GM21526 (cell line): ENCODE measurements at regions not wholly inside any gene's neighbourhood (a gene's known extent, or its start where the extent isn't known, plus 50 kb on each side); places are given as distances from the start of the nearest gene placed in this dataset.
"Not testable (repeated sequence)": the region's sequence is repeated elsewhere in the genome, so short reads cannot be mapped to it uniquely, and the experiment has no call there.

Source experiments
- ATAC-seq: cut with Tn5 transposase; IDR thresholded peaks from one replicate; pipeline ENCODE4 v1.9.1; 2021; ENCODE audit warnings: moderate library complexity; ENCODE audit not compliant: unreplicated experiment, low FRiP score

DNA sequence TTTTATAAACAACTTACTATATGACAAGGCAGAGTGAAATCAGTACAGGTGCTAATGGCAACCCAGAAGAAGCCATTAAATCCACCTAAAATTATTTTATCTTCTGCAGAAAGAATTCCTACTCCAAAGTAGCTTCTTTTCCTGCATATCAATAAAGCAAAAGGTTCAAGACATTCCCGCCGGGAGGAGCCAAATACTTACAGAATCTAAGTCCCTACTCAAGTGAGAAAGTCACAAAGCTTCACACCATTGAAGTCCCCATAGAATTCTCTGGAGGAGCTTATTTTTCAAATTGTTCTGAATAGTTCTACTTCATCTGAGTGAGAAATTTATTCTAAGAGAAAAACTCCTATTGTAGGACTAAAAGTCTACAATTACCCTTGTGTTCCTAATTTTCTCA is 233.7 kb upstream of the HNRNPA3 start:
- ATAC-seq = no peak

DNA sequence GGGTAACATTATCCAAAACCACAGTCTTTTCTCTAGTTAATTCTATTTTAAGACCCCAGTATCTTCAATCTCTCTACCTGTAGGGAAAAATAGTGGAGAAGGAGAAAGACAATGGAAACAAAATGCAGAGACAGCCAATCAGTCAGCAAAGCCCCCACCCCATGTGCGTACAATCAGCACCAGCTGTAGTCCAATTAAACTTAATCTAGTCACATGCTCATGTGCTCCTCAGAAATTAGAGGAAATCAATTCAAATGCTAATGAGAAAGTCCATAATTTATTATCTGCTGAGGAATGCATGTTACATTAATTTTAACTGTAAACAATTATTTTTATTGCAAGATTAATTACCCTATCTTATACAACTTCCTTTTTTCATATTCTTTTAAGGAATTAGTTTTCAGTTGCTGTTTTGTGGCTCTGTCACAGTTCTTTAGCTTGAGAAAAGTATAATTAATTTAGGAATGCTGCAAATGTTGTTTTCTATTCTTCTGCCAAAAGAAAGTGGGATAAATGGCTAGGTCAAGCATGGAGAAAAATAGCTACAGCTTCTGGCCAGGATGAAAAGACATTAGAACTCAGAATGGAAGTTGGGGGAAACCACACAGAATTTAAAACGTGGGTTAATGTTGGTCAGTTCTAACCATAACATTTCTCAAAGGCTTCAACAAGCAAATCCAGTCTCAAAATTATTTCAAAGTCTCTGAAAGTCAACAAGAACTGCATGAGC is 232.4 kb upstream of the HNRNPA3 start:
- ATAC-seq = no peak

DNA sequence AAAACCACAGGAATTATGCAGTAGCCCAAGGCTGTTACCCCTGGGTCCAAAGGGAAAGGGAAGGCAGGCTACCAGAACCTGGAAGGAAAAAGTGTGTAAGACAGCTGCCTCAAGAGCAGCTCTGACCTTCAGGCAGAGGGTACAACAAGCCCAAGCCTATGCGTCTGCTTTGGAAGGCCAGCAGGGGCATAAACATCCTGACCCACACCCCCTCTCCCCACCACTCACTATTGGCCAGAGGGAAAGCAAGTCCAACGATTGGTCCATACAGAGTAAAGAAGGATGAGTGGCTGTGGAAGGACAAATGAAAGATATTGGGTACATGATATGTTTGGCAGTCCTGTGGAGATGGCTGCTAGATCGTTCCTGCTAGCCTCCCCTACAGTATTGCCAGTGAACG is 227.6 kb upstream of the HNRNPA3 start:
- no peak for ATAC-seq

DNA sequence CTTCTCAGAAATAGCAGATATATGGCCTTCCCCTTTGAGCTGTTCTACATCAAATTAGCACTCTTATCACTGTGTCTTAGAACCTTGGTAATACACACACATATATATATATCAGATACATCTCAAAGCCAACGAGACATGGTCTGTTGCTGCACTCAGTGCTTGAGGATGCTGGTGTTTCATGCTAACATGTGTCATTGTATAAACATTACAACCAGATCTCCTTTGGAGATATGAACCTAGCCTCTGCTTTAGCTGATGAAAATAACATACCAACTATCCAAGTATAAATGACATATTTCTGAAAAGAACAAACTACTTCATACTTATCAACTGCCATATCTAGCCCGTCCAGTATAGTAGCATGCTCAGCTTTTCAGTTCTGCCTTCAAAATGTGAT is 226.7 kb upstream of the HNRNPA3 start:
- no peak for ATAC-seq

DNA sequence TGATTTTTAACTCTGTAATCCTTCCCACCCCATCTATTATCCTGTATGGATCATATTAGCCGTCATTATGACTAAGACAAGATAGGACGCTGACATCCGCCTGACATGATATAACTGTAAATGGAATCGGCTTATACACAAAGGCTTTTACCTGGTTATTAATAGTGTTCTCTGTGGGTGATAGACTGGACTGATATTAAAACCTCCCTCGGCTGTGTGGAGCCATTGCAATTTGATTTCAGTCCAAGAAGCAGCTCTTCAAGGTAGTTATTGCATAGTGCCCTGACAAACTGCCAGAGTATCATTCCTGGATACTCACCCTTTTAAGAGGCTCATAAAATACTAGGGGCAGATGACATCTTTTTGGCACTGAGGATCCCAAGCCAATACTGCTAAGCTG is 226.1 kb upstream of the HNRNPA3 start:
- ATAC-seq = no peak

DNA sequence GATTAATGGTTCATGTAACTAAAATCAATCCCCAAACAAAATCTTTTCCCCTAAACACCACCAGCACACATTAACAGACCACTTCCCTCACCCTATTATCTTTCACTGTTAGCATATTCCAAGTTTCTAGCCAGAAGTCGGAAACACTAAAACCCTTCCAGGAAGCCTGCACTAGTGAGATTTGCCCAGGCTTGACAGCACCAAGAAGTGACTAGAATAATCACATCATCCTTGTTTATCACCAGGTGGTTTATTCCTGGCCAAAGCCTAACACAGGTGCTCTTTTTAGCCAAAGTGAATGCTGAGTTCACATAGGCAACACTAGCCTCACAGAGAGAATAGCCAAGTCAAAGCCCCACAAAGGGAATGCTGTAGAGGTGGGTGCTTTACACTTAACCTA is 221.2 kb upstream of the HNRNPA3 start:
- ATAC-seq = no peak

DNA sequence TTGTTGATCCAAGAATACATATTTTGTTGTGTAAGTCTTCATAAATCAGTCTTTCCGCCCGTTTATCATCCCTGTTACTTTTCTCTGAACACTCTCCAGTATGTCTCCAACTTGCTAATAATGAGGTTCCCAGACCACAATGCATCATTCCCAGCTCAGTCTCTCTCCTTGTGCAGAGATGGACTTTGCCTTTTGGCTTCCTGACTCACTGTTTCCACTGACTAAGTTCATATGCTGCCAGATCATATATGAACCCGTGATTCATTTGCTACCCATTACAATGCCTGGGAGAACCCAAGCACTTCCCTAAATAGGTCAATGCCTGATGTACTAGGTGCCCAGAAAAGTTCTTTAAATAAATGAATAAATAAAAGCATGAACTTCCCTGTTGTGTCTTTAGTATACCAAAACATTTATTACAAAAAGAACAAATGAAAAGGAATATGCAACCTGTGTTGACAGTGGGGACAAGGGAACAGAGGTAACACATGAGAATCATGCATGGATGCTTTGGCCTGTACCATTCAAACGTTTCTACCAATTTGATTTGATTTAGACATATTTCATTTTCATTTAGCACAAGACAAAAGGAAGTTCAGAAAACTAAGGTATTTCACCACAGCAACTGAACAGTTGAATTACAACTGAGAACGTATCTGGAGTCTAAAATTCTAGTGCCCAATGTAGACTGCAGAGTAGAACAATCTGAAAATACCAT is 215.4 kb upstream of the HNRNPA3 start:
- no peak for ATAC-seq

DNA sequence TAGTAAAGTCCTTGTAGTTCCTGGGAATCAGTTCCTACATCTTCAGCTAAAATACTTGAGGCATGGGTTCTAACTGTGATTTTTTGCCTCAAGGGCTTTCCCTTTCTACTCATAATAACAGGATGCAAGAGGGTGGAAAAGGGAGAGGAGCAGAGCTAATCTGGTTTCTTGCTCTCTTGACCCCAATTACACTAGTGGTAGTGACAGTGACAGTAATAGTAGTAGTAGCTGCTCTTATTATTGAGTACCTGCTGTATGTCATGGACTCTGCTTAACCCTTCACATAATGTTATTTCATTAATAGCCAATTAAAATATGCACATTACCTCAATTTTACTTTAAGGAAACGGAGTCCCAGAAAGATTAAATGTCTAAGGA is 214.8 kb upstream of the HNRNPA3 start:
- no peak for ATAC-seq

DNA sequence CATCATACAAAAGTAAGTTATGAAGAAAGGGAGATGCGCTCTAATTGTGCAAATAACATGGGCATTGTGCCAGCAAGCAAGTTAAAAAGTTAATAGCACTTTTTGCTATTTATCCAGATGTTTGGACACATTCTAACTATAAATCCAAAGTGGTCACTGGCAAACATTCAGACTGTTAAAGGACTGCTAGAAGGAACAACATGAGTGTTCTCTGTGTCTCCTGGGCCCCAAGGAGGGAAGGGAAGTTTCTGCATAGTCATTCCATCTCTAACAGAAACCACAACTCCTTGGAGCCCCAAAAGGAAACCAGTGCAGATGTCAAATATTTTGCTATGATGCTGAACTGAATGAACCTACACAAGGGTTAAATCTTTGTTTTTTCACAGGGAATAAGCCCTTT is 213.3 kb upstream of the HNRNPA3 start:
- ATAC-seq = no peak

DNA sequence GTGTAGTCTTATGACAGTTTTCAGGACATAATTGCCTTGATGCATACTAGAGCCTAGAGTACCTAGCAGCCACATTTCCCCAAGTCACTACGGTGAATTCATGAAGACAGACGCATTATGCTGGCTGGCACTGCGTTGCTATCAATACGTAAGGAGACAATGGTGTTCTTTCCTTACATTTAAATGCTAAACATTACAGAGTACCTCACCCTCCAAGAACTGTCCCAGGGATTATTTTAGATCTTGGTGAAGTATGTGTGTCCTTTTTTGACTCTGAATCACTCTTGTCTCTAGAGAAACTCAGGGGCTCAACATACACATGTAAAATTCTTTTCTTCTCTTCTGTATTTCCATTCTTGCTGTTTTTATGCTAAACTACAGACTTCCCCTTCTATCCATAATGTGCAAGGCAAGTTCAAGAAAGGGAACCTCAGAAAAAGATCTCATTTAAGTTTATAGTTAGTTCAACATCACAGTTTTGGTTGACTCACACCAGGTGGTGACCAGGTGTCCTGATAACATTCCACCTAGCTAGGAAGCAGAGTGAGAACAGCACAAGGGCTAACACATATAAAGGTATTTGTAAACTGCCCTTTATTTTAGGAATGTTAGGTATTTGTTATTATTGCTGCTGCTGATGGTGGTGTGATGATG is 212.4 kb upstream of the HNRNPA3 start:
- no peak for ATAC-seq

DNA sequence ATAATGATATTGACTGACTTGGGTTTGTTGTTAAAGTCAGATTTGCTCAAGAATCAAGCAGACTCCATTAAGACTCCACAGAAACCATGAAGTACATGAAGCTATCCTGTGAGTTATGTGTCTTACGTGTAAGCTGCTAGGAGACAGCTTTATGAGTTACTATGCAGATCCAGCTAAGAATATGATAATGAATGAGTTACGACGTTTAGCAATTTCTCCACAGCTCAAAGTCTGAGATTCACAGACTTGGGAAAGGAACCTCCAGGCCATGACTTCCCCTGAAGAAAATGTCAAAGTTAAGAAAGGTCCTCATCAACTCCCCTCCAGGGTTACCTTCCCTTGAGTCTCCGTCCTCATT is 211.9 kb upstream of the HNRNPA3 start:
- ATAC-seq = no peak

DNA sequence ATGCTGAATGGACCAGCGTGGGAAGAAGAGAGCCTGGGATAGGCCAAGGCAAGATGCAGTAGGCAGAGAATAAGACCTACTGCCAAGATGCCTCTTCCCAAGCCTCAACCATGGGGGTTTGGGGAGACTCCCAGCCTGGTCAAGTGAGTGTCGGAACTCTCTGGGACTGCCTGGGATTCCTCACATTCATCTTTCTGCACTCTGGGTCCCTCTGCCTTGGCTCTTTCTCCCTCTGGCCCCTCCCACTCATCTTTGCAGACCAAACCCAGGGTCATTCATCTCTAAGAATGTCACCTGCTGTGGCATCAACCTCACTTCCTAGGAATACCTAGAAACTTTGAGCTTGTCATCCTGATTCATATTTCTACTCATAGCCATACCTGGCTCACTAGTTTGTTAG is 211.3 kb upstream of the HNRNPA3 start:
- ATAC-seq = no peak

DNA sequence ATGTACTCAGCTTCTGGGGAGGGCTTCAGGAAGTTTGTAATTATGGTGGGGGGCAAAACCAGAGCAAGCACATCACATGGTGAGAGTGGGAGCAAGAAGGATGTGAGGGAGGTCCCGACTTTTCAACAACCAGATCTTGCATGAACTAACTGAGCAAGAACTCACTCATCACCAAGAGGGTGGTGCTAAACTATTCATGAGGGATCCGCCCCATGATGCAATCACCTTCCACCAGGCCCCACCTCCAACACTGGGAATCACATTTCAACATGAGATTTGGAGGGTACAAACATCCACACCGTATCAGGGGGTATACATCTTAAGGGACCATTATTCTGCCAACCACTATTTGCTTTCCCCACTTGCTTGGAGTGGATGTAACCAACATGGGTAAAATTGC is 209.6 kb upstream of the HNRNPA3 start:
- ATAC-seq = no peak

DNA sequence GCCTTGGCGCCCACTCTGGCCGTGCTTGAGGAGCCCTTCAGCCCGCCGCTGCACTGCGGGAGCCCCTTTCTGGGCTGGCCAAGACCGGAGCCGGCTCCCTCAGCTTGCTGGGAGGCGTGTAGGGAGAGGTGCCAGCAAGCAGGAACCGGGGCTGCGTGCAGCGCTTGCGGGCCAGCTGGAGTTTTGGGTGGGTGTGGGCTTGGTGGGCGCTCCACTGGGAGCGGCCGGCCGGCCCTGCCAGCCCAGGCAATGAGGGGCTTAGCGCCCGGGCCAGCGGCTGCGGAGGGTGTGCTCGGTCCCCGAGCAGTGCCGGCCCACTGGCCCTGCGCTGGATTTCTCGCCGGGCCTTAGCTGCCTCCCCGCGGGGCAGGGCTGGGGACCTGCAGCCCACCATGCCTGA is 204.9 kb upstream of the HNRNPA3 start:
- ATAC-seq = not testable (repeated sequence)

DNA sequence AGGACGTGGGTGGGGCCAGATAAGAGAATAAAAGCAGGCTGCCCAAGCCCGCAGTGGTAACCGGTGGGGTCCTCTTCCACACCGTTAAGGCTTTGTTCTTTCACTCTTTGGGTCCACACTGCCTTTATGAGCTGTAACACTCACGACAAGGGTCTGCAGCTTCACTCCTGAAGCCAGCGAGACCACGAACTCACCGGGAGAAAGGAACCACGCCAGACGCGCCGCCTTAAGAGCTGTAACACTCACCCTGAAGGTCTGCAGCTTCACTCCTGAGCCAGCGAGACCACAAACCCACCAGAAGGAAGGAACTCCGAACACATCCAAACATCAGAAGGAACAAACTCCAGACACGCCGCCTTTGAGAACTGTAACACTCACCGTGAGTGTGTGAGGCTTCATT is 203.9 kb upstream of the HNRNPA3 start:
- ATAC-seq = not testable (repeated sequence)

DNA sequence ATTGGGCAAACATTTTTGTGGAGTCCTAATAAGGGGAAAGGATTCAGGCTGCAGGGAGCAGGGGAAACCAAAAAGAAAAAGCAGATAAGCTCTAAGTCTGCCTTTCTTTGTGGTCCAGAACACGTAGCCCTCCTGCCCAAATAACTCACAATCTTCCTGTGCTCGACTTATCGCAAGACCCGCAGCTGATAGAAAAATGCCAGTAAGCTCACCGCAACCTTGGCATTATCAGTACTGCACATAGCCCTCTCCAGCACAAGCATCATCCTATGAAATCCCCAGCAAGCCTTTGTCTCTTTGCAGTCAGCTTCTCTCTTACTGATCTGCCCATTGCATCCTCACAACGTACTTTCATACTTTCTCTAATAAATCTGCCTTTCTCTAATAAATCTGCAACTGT is 202.4 kb upstream of the HNRNPA3 start:
- no peak for ATAC-seq

DNA sequence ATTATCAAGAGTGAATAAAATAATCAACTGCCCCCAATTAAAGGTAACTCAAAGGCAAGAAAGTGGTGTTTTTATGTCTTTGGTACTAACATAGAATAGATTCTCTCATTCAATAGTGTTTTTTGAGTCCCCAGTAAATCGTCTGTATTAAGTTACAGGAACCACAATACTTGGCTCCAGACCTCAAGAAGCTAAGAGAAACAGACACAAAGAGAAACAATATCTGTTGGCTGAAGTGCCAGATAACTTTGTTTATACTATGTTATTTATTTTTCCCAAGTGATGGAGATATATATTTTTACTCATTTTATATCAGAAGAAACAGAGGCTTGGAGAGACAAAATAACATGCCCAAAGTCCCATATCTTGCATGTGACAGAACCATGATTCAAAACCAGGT is 201.7 kb upstream of the HNRNPA3 start:
- no peak for ATAC-seq

DNA sequence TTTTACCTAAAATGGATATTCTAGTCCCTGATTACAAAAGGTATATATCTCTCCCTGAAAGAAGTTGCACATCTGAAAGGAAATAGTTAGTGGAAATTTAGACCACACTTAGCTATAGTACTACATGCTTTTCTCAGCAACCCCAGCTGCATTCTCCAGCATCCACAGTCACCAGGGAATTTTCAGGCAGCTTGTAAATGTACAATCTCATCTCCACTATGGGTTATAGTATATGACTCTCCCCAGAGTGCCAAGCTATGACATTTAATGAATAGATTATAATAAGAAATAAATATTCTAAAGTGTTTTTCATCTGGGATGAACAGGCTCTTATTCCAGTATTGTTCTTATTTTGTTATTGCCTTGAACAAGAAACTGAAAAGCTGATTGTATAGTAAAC is 197.6 kb upstream of the HNRNPA3 start:
- no peak for ATAC-seq

DNA sequence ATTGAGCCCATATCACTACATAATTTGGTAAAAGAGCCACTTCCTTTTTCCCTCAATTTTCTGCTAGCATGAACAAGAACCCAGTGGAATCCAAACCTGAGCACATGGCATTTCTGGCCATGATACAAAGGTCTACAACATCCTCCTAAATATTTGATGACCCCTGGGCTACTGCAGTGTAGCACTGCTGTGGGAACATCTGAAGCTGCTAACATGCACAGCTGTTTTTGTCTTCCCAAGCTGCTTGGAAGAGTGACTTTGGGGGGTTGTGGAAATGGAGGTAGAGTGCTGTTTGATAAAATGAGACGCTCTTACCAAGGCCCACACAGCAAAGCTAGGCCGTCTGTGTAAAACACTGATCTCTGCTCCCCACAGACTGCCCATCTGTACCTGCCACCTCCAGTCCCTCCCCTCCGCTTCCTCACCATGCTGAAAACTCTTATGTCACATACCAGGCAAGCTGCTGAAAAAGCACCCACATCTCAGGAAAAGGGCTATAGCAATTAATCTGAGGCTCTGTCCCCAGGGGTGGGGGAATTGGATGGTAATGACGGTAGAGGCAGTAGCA is 197.2 kb upstream of the HNRNPA3 start:
- ATAC-seq = no peak

DNA sequence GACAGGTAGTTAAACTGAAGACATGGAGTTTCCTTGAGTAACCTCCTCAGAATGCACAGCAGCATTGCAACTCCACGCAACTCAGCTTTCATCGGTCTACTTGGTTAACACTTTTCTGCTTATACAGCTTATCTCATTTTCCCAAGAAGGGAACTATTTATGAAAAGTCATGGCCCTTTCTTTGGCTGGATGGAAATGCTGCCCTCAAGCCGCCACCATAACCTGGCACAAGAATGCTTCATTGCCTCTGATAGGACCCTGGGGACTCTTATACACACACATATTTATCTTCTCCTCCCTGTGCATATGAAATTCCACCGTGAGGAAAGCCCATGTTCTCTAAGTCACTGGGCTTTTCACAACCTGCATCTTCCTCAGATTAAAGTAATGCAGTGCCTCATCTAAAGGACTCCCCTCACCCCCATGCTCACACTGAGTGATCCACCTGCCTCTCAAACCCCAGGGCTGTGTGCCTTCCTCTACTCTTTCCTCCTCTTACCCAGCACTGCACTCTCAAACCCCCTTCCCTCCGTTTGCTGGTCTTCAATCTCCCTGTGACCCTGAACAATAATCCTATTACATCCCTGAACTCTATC is 192.0 kb upstream of the HNRNPA3 start:
- ATAC-seq = no peak

DNA sequence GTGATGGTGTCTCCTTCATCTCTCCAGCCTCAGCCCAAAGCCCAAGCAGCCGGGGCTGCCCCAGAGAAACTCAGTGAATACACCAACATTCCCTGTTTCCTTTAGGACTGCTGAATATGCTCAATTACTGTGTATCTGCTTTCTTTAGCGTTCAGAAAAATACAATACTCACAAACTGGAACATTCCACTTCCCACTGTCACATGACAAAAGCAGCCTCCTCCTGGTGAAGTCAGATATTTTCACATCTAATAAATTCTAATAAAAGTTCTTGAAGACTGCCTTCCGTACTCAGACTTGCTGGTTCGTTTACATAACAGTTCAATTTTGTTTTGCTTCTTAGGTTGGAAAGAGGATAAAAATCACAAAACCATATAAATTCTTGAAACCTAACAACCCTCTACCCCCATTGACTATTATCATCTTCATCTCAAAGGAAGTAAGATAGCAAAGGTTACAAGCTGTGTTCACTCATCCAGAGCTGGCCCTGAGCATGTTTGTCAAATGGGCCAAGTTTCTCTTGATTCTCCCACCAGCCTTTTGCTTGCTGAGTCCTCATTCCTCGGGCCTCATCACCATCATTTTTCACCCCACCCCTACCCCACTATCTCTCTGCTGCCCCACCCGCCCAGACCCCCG is 190.8 kb upstream of the HNRNPA3 start:
- ATAC-seq = no peak
